WTC11 (cell line): ENCODE measurements at regions not wholly inside any gene's neighbourhood (a gene's known extent, or its start where the extent isn't known, plus 50 kb on each side); places are given as distances from the start of the nearest gene placed in this dataset.

Experiments used
- ATAC-seq: fragments of 200-7000 bp; cut with Tn5 transposase; 2 replicates; pipeline ENCODE4 v1.10.0; 2021; ENCODE audit warnings: mild to moderate bottlenecking, moderate library complexity
- CTCF ChIA-PET: fragments of 300-600 bp; sonication (Branson Sonifier 250); formaldehyde crosslinking; loops from one replicate; lab custom pipeline; 2021; ENCODE audit warnings: antibody characterized with exemption; lab: Charles Lee
- POLR2A ChIA-PET: fragments of 350-600 bp; sonication (Branson Sonifier 250); formaldehyde crosslinking; loops from one replicate; lab custom pipeline; 2021; ENCODE audit warnings: antibody characterized with exemption; lab: Charles Lee
- DNase-seq: peaks from one replicate; pipeline ENCODE4 v3.0.0; 2021; ENCODE audit warnings: low spot score
- H3K27ac Mint-ChIP-seq: 2 replicates; pipeline ENCODE4 v1.8.0; 2021; ENCODE audit warnings: mixed read lengths
- H3K27me3 Mint-ChIP-seq: 2 replicates; pipeline ENCODE4 v1.8.0; 2021; ENCODE audit warnings: low read depth, mild to moderate bottlenecking, moderate library complexity, mixed read lengths
- H3K36me3 Mint-ChIP-seq: 2 replicates; pipeline ENCODE4 v1.8.0; 2021; ENCODE audit warnings: mixed read lengths
- H3K4me1 Mint-ChIP-seq: 2 replicates; pipeline ENCODE4 v1.8.0; 2022; ENCODE audit warnings: mixed read lengths
- H3K4me3 Mint-ChIP-seq: 2 replicates; pipeline ENCODE4 v1.8.0; 2021; ENCODE audit warnings: mild to moderate bottlenecking, moderate library complexity, mixed read lengths
- H3K9me3 Mint-ChIP-seq: 2 replicates; pipeline ENCODE4 v1.8.0; 2021; ENCODE audit warnings: mixed read lengths
- AFF4 ChIP-seq: sonication (generic); formaldehyde crosslinking; IDR thresholded peaks from 2 replicates; pipeline ENCODE4 v1.8.1; 2023; ENCODE audit warnings: mild to moderate bottlenecking, missing genetic modification reagents, borderline replicate concordance
- ATF6 ChIP-seq: sonication (generic); formaldehyde crosslinking; IDR thresholded peaks from 2 replicates; pipeline ENCODE4 v1.8.1; 2023; ENCODE audit warnings: mild to moderate bottlenecking, missing genetic modification reagents
- CREM ChIP-seq: sonication (generic); formaldehyde crosslinking; IDR thresholded peaks from 2 replicates; pipeline ENCODE4 v1.8.1; 2022; ENCODE audit warnings: mild to moderate bottlenecking, missing genetic modification reagents, moderate library complexity
- E2F5 ChIP-seq: sonication (generic); formaldehyde crosslinking; IDR thresholded peaks from 2 replicates; pipeline ENCODE4 v1.8.1; 2022; ENCODE audit warnings: mild to moderate bottlenecking, moderate library complexity, missing genetic modification reagents
- ETV6 ChIP-seq: sonication (generic); formaldehyde crosslinking; IDR thresholded peaks from 2 replicates; pipeline ENCODE4 v1.8.1; 2022; ENCODE audit warnings: mild to moderate bottlenecking, missing genetic modification reagents
- FOXJ3 ChIP-seq: sonication (generic); formaldehyde crosslinking; IDR thresholded peaks from 2 replicates; pipeline ENCODE4 v1.9.0; 2021; ENCODE audit warnings: missing genetic modification reagents, mild to moderate bottlenecking, borderline replicate concordance
- GRHL2 ChIP-seq: fragments of 250-450 bp; sonication (Bioruptor Pico); IDR thresholded peaks from 2 replicates; pipeline ENCODE4 v1.8.0; 2022; ENCODE audit warnings: mild to moderate bottlenecking, moderate library complexity; ENCODE audit not compliant: insufficient replicate concordance, severe bottlenecking
- GTF2I ChIP-seq: fragments of 250-450 bp; sonication (Bioruptor Pico); conservative IDR thresholded peaks from 2 replicates; pipeline ENCODE4 v1.4.0; 2021; ENCODE audit warnings: mild to moderate bottlenecking
- HMGA2 ChIP-seq: fragments of 250-450 bp; sonication (Bioruptor Pico); IDR thresholded peaks from 2 replicates; pipeline ENCODE4 v1.4.0; 2021; ENCODE audit warnings: mild to moderate bottlenecking, moderate library complexity
- JAZF1 ChIP-seq: fragments of 250-450 bp; sonication (Bioruptor Pico); IDR thresholded peaks from 2 replicates; pipeline ENCODE4 v1.9.0; 2021; ENCODE audit warnings: moderate library complexity, mild to moderate bottlenecking, inconsistent platforms
- MXD4 ChIP-seq: fragments of 250-450 bp; sonication (Bioruptor Pico); IDR thresholded peaks from 2 replicates; pipeline ENCODE4 v1.8.0; 2021; ENCODE audit warnings: mild to moderate bottlenecking, moderate library complexity, borderline replicate concordance
- NFE2L1 ChIP-seq: sonication (generic); formaldehyde crosslinking; IDR thresholded peaks from 2 replicates; pipeline ENCODE4 v1.8.1; 2023; ENCODE audit warnings: missing genetic modification reagents
- NFYB ChIP-seq: sonication (generic); formaldehyde crosslinking; conservative IDR thresholded peaks from 2 replicates; pipeline ENCODE4 v1.8.0; 2022; ENCODE audit warnings: low read depth, missing genetic modification reagents
- NR1H2 ChIP-seq: sonication (generic); formaldehyde crosslinking; IDR thresholded peaks from 2 replicates; pipeline ENCODE4 v1.9.0; 2021; ENCODE audit warnings: mild to moderate bottlenecking, moderate library complexity, missing genetic modification reagents
- SMAD4 ChIP-seq: sonication (generic); formaldehyde crosslinking; IDR thresholded peaks from 2 replicates; pipeline ENCODE4 v1.8.0; 2022; ENCODE audit warnings: mild to moderate bottlenecking, missing genetic modification reagents
- USF1 ChIP-seq: sonication (generic); formaldehyde crosslinking; IDR thresholded peaks from 2 replicates; pipeline ENCODE4 v1.8.0; 2022; ENCODE audit warnings: mild to moderate bottlenecking, missing genetic modification reagents
- ZBTB43 ChIP-seq: sonication (generic); formaldehyde crosslinking; IDR thresholded peaks from 2 replicates; pipeline ENCODE4 v1.8.1; 2023; ENCODE audit warnings: mild to moderate bottlenecking, missing genetic modification reagents
- TF ChIP-seq, protein P1 (sequence below): sonication (generic); formaldehyde crosslinking; IDR thresholded peaks from 2 replicates; pipeline ENCODE4 v1.8.1; 2022; ENCODE audit warnings: missing genetic modification reagents, borderline replicate concordance
- TF ChIP-seq, protein P2 (sequence below): fragments of 250-450 bp; sonication (Bioruptor Pico); IDR thresholded peaks from 2 replicates; pipeline ENCODE4 v1.9.0; 2021; ENCODE audit warnings: mild to moderate bottlenecking, borderline replicate concordance

DNA sequence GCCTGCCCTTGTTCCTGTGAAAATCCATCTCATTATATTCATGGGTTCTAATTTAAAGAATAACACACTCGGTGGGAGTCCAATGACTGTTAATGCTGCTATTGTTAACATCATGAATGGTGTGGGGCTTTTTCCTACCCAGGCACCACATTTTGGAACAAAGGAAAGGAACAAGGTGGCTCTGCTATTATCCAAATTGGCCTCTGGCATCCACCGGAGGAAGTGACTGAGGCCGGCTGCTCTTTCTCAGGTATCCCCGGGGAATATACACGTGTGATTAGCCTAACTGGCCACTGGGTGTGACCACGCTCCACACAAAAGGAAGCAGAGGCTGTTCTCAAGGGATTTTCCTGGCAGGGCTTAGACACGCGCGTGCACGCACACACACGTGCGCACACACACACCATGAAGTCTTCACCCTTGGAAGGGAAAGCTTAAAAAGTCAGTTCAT, 601.2 kb upstream of the ARID1B start:
- Mint-ChIP-seq H3K4me1 (peaks cover 28% of the 10 kb centered on the region), H3K27me3 (peaks cover 28% of the 10 kb centered on the region), H3K9me3 (peaks cover 33% of the 10 kb centered on the region), H3K27ac (peak overlapping the region; percentile 86), H3K4me3 (no peak overlapping the region; the same call in 1 of the 2 replicates), H3K36me3 (0 out of 2 replicates have a peak, but pooled peaks cover 5% of the 10 kb centered on the region)
- DNase-seq (peak; percentile 59), ATAC-seq (peak; percentile 96)
- CTCF ChIA-PET, result no interaction called here
- 0 out of 2 replicates have a peak, but pooled peaks have one; percentile 53 for TF ChIP-seq ZBTB43 (CRISPR knock-in tag)
- peak; percentile 38; the same call in 1 of the 2 replicates for TF ChIP-seq CREM (CRISPR knock-in tag)
- no peak for TF ChIP-seq E2F5 (CRISPR knock-in tag)
- TF ChIP-seq NFE2L1 (CRISPR knock-in tag), result no peak
- peak; percentile 30; the same call in 1 of the 2 replicates for TF ChIP-seq ETV6 (CRISPR knock-in tag)
- POLR2A ChIA-PET, result no interaction called here

DNA sequence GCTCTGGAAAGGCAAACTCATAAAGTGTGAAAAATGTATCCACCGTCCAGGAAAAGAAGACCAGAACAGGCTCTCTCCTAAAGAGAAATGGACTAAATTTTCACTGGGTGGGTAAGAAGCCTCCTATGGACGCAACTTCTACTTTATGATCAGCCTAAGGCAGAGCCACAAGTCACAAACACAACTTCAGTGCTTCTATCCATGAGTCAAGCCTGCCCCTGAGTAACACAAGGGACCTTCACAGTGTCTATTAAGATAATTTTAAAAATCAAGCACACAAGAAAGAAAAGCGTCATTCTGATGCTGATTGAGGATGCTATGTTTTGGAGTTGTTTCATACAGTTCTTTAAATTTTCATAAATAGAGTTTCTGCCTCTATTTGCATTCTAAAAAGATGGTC, 601.7 kb upstream of the ARID1B start:
- 0 out of 2 replicates have a peak, but pooled peaks cover 5% of the 10 kb centered on the region for H3K36me3 Mint-ChIP-seq
- peaks cover 28% of the 10 kb centered on the region for H3K4me1 Mint-ChIP-seq
- ChIA-PET CTCF (no interaction called here), POLR2A (no interaction called here)
- no peak overlapping the region for H3K27ac Mint-ChIP-seq
- peaks cover 33% of the 10 kb centered on the region for H3K9me3 Mint-ChIP-seq
- no peak overlapping the region for H3K4me3 Mint-ChIP-seq
- ATAC-seq (no peak), DNase-seq (no peak)
- peaks cover 28% of the 10 kb centered on the region for H3K27me3 Mint-ChIP-seq
- no peak for TF ChIP-seq JAZF1
- TF ChIP-seq AFF4 (CRISPR knock-in tag), result no peak
- no peak for TF ChIP-seq E2F5 (CRISPR knock-in tag)
- no peak for TF ChIP-seq SMAD4 (CRISPR knock-in tag)
- no peak for TF ChIP-seq NR1H2 (CRISPR knock-in tag)
- TF ChIP-seq FOXJ3 (CRISPR knock-in tag), result no peak
- no peak for TF ChIP-seq GTF2I (CRISPR knock-in tag)
- TF ChIP-seq ATF6 (CRISPR knock-in tag), result no peak
- TF ChIP-seq, protein P1, sequence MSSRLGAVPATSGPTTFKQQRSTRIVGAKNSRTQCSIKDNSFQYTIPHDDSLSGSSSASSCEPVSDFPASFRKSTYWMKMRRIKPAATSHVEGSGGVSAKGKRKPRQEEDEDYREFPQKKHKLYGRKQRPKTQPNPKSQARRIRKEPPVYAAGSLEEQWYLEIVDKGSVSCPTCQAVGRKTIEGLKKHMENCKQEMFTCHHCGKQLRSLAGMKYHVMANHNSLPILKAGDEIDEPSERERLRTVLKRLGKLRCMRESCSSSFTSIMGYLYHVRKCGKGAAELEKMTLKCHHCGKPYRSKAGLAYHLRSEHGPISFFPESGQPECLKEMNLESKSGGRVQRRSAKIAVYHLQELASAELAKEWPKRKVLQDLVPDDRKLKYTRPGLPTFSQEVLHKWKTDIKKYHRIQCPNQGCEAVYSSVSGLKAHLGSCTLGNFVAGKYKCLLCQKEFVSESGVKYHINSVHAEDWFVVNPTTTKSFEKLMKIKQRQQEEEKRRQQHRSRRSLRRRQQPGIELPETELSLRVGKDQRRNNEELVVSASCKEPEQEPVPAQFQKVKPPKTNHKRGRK (CRISPR knock-in tag), result no peak
- TF ChIP-seq, protein P2, sequence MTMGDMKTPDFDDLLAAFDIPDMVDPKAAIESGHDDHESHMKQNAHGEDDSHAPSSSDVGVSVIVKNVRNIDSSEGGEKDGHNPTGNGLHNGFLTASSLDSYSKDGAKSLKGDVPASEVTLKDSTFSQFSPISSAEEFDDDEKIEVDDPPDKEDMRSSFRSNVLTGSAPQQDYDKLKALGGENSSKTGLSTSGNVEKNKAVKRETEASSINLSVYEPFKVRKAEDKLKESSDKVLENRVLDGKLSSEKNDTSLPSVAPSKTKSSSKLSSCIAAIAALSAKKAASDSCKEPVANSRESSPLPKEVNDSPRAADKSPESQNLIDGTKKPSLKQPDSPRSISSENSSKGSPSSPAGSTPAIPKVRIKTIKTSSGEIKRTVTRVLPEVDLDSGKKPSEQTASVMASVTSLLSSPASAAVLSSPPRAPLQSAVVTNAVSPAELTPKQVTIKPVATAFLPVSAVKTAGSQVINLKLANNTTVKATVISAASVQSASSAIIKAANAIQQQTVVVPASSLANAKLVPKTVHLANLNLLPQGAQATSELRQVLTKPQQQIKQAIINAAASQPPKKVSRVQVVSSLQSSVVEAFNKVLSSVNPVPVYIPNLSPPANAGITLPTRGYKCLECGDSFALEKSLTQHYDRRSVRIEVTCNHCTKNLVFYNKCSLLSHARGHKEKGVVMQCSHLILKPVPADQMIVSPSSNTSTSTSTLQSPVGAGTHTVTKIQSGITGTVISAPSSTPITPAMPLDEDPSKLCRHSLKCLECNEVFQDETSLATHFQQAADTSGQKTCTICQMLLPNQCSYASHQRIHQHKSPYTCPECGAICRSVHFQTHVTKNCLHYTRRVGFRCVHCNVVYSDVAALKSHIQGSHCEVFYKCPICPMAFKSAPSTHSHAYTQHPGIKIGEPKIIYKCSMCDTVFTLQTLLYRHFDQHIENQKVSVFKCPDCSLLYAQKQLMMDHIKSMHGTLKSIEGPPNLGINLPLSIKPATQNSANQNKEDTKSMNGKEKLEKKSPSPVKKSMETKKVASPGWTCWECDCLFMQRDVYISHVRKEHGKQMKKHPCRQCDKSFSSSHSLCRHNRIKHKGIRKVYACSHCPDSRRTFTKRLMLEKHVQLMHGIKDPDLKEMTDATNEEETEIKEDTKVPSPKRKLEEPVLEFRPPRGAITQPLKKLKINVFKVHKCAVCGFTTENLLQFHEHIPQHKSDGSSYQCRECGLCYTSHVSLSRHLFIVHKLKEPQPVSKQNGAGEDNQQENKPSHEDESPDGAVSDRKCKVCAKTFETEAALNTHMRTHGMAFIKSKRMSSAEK, result no peak
- no peak for TF ChIP-seq NFYB (CRISPR knock-in tag)
- no peak for TF ChIP-seq GRHL2 (CRISPR knock-in tag)
- TF ChIP-seq MXD4 (CRISPR knock-in tag), result no peak
- no peak for TF ChIP-seq HMGA2 (CRISPR knock-in tag)
- no peak for TF ChIP-seq USF1
